Esophagus muscularis mucosa (tissue), 3 donors: ENCODE measurements at regions not wholly inside any gene's neighbourhood (a gene's known extent, or its start where the extent isn't known, plus 50 kb on each side); places are given as distances from the start of the nearest gene placed in this dataset.

Source experiments
- CTCF ChIP-seq, 3 experiments: fragments of 200-600 bp in 2 of 3; fragments of 450-650 bp in 1 of 3; sonication (generic) in 2 of 3; IDR thresholded peaks; one replicate each; pipeline ENCODE4 v1.5.1; 2017 to 2019; ENCODE audit warnings: antibody characterized with exemption in 3 of 3, mild to moderate bottlenecking in 2 of 3, moderate library complexity in 1 of 3
- POLR2A ChIP-seq: fragments of 450-650 bp; IDR thresholded peaks from one replicate; pipeline ENCODE4 v1.6.1; 2017; ENCODE audit warnings: antibody characterized with exemption, moderate library complexity, mild to moderate bottlenecking, low read depth
- POLR2AphosphoS5 ChIP-seq, 2 donors: sonication (generic); formaldehyde crosslinking; IDR thresholded peaks; one replicate each; pipeline ENCODE4 v1.6.1; 2017; ENCODE audit warnings: antibody characterized with exemption in 2 of 2

DNA sequence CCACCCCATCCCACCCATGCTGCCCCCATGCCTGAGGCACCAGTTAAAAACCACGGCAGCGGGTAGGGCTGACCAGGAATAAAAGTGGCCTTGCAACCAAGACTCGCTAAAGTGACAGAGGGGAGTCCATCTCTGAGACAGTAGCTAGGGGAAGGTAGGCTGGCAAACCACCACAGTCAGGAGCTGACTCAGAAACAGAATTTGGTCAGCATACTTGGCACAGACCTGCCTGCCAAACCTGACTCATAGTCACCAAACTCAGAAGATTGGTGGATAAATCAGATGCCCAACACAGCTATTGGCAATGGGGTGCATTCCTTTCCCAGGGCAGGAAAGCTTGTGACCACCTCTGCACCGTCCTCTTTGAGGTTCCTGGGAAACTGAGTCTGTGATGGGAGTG lies 193.8 kb downstream of the BCOR start:
- TF ChIP-seq CTCF (IDR thresholded peaks at IDR 0.05) (no peak), POLR2A (no peak), POLR2AphosphoS5 (IDR thresholded peaks at IDR 0.05) (no peak)
